Duodenal mucosa (tissue), 2 donors: ENCODE measurements at regions not wholly inside any gene's neighbourhood (a gene's known extent, or its start where the extent isn't known, plus 50 kb on each side); places are given as distances from the start of the nearest gene placed in this dataset.

Experiments
- H3K27ac ChIP-seq: one replicate; pipeline ENCODE4 v1.7.0; 2013; ENCODE audit warnings: low read depth, low read length
- H3K27me3 ChIP-seq, 2 donors: one replicate each; pipeline ENCODE4 v1.7.0; 2013; ENCODE audit warnings: low read length in 2 of 2, control low read depth in 1 of 2; ENCODE audit not compliant: insufficient read depth in 2 of 2, control insufficient read depth in 1 of 2
- H3K36me3 ChIP-seq, 2 donors: one replicate each; pipeline ENCODE4 v1.7.0; 2013; ENCODE audit warnings: low read length in 2 of 2, control low read depth in 1 of 2; ENCODE audit not compliant: insufficient read depth in 2 of 2, control insufficient read depth in 1 of 2
- H3K4me1 ChIP-seq, 2 donors: one replicate each; pipeline ENCODE4 v1.7.0; 2013; ENCODE audit warnings: low read length in 2 of 2, control low read depth in 1 of 2; ENCODE audit not compliant: insufficient read depth in 2 of 2, control insufficient read depth in 1 of 2
- H3K4me3 ChIP-seq, 2 donors: one replicate each; pipeline ENCODE4 v1.7.0; 2013; ENCODE audit warnings: low read length in 2 of 2, low read depth in 1 of 2
- H3K9ac ChIP-seq, 2 donors: one replicate each; pipeline ENCODE4 v1.7.0; 2013; ENCODE audit warnings: low read length in 2 of 2, low read depth in 1 of 2
- H3K9me3 ChIP-seq, 2 donors: one replicate each; pipeline ENCODE4 v1.7.0; 2013; ENCODE audit warnings: low read length in 2 of 2, control low read depth in 1 of 2; ENCODE audit not compliant: control insufficient read depth in 1 of 2

- H3K4me1 ChIP-seq = peaks cover 0 to 4% of the 10 kb centered on the region in 2 donors
- no peaks in the 10 kb centered on the region for H3K36me3 ChIP-seq
- H3K27ac ChIP-seq = no peak overlapping the region
- no peak overlapping the region for H3K9ac ChIP-seq
- H3K9me3 ChIP-seq = no peaks in the 10 kb centered on the region
- no peak overlapping the region for H3K4me3 ChIP-seq
- H3K27me3 ChIP-seq = no peaks in the 10 kb centered on the region
These were observed 174.1 kb downstream of the CSNK2A3 start for GRCh38 chr11:11178671-11179638.

GRCh38 chr11:11177156-11177808 is 175.8 kb downstream of the CSNK2A3 start:
- Histone ChIP-seq H3K9me3 (no peaks in the 10 kb centered on the region), H3K4me3 (no peak overlapping the region), H3K36me3 (no peaks in the 10 kb centered on the region), H3K27ac (no peak overlapping the region), H3K27me3 (no peaks in the 10 kb centered on the region), H3K4me1 (peaks cover 0 to 4% of the 10 kb centered on the region in 2 donors), H3K9ac (no peak overlapping the region)

- no peaks in the 10 kb centered on the region for H3K4me1 ChIP-seq
- H3K27me3 ChIP-seq = no peaks in the 10 kb centered on the region
- no peaks in the 10 kb centered on the region for H3K36me3 ChIP-seq
- no peak overlapping the region for H3K27ac ChIP-seq
- no peaks in the 10 kb centered on the region for H3K9me3 ChIP-seq
- no peak overlapping the region for H3K4me3 ChIP-seq
- no peak overlapping the region for H3K9ac ChIP-seq
These were observed 179.6 kb downstream of the CSNK2A3 start for GRCh38 chr11:11173316-11174025.

- H3K36me3 ChIP-seq = no peaks in the 10 kb centered on the region
- no peak overlapping the region for H3K9ac ChIP-seq
- no peaks in the 10 kb centered on the region for H3K4me1 ChIP-seq
- no peaks in the 10 kb centered on the region for H3K9me3 ChIP-seq
- no peak overlapping the region for H3K4me3 ChIP-seq
- H3K27ac ChIP-seq = no peak overlapping the region
- no peaks in the 10 kb centered on the region for H3K27me3 ChIP-seq
These were observed 181.2 kb downstream of the CSNK2A3 start for GRCh38 chr11:11171854-11172253.

- no peaks in the 10 kb centered on the region for H3K27me3 ChIP-seq
- no peak overlapping the region for H3K27ac ChIP-seq
- no peaks in the 10 kb centered on the region for H3K36me3 ChIP-seq
- H3K9ac ChIP-seq = no peak overlapping the region
- no peaks in the 10 kb centered on the region for H3K4me1 ChIP-seq
- H3K9me3 ChIP-seq = no peaks in the 10 kb centered on the region
- H3K4me3 ChIP-seq = no peak overlapping the region
These were observed 181.8 kb downstream of the CSNK2A3 start for GRCh38 chr11:11171285-11171684.

GRCh38 chr11:11170352-11171084 is 182.5 kb downstream of the CSNK2A3 start:
- Histone ChIP-seq H3K36me3 (no peaks in the 10 kb centered on the region), H3K27ac (no peak overlapping the region), H3K9ac (no peak overlapping the region), H3K27me3 (no peaks in the 10 kb centered on the region), H3K9me3 (no peaks in the 10 kb centered on the region), H3K4me3 (no peak overlapping the region), H3K4me1 (no peaks in the 10 kb centered on the region)

GRCh38 chr11:11169715-11170351 is 183.2 kb downstream of the CSNK2A3 start:
- H3K27me3 ChIP-seq = no peaks in the 10 kb centered on the region
- no peak overlapping the region for H3K4me3 ChIP-seq
- H3K36me3 ChIP-seq = no peaks in the 10 kb centered on the region
- peaks cover 0 to 3% of the 10 kb centered on the region in 2 donors for H3K4me1 ChIP-seq
- H3K9me3 ChIP-seq = no peaks in the 10 kb centered on the region
- H3K9ac ChIP-seq = no peak overlapping the region
- H3K27ac ChIP-seq = no peak overlapping the region

- Histone ChIP-seq H3K36me3 (no peaks in the 10 kb centered on the region), H3K4me1 (peaks cover 15 to 21% of the 10 kb centered on the region in 2 donors), H3K9ac (no peak overlapping the region), H3K9me3 (no peaks in the 10 kb centered on the region), H3K4me3 (no peak overlapping the region), H3K27ac (no peak overlapping the region), H3K27me3 (no peaks in the 10 kb centered on the region)
These were observed 185.2 kb downstream of the CSNK2A3 start for GRCh38 chr11:11167806-11168205.

- Histone ChIP-seq H3K27me3 (no peaks in the 10 kb centered on the region), H3K9ac (no peak overlapping the region), H3K36me3 (no peaks in the 10 kb centered on the region), H3K27ac (no peak overlapping the region), H3K4me1 (peaks cover 15 to 21% of the 10 kb centered on the region in 2 donors), H3K4me3 (no peak overlapping the region), H3K9me3 (no peaks in the 10 kb centered on the region)
These were observed 188.7 kb downstream of the CSNK2A3 start for GRCh38 chr11:11164334-11164690.
